ENCODE measurements at regions not wholly inside any gene's neighbourhood (a gene's known extent, or its start where the extent isn't known, plus 50 kb on each side); places are given as distances from the start of the nearest gene placed in this dataset.

DNA sequence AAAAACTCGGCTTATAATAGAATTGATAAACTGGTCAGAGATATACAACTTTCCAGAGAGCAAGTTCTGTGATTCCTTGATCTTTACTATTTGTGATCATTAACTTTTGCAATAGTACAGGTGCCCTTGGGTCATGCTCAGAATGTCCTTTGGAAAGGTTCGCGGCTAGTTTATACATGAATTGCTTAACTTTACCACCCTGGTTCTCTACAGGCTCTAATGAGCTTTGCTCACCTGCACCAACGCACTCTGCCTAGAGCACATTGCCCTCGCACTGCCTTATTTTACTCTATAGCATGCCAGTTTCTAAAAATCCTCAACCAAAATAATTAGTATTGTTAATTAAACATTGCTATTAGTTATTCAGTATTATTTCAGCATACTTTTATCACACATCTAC is 931.2 kb upstream of the KCND2 start:
- Histone ChIP-seq H3K27ac (ENCODE audit: control insufficient read depth, insufficient read depth, low read length) (no peak overlapping the region), H3K4me1 (ENCODE audit: control insufficient read depth, extremely low read depth, insufficient read depth, low read length) (no peaks in the 10 kb centered on the region), H3K9me1 (ENCODE audit: control insufficient read depth, extremely low read depth, insufficient read depth, low read length) (no peaks in the 10 kb centered on the region), H3K36me3 (ENCODE audit: control insufficient read depth in 2 of 2, extremely low read depth in 1 of 2, insufficient read depth in 2 of 2, low read length in 2 of 2) (no peaks in the 10 kb centered on the region), H3K27me3 (ENCODE audit: control insufficient read depth, extremely low read depth, insufficient read depth, low read length) (no peaks in the 10 kb centered on the region), H3K9me3 (ENCODE audit: control insufficient read depth, low read depth, low read length) (no peaks in the 10 kb centered on the region), H2AFZ (ENCODE audit: control insufficient read depth, low read length) (no peak overlapping the region), H3K4me3 (ENCODE audit: control insufficient read depth in 2 of 3, extremely low read depth in 1 of 3, insufficient read depth in 2 of 3, low read depth in 1 of 3, low read length in 3 of 3) (no peak overlapping the region), H3K9ac (ENCODE audit: control insufficient read depth, extremely low read depth, insufficient read depth, low read length) (no peak overlapping the region), H3K4me2 (ENCODE audit: control insufficient read depth, extremely low read depth, insufficient read depth, low read depth, low read length) (no peak overlapping the region), H4K20me1 (ENCODE audit: control insufficient read depth, extremely low read depth, insufficient read depth, low read length) (no peaks in the 10 kb centered on the region), H3K79me2 (ENCODE audit: control insufficient read depth, insufficient read depth, low read length) (no peaks in the 10 kb centered on the region)
- TF ChIP-seq, protein P1, sequence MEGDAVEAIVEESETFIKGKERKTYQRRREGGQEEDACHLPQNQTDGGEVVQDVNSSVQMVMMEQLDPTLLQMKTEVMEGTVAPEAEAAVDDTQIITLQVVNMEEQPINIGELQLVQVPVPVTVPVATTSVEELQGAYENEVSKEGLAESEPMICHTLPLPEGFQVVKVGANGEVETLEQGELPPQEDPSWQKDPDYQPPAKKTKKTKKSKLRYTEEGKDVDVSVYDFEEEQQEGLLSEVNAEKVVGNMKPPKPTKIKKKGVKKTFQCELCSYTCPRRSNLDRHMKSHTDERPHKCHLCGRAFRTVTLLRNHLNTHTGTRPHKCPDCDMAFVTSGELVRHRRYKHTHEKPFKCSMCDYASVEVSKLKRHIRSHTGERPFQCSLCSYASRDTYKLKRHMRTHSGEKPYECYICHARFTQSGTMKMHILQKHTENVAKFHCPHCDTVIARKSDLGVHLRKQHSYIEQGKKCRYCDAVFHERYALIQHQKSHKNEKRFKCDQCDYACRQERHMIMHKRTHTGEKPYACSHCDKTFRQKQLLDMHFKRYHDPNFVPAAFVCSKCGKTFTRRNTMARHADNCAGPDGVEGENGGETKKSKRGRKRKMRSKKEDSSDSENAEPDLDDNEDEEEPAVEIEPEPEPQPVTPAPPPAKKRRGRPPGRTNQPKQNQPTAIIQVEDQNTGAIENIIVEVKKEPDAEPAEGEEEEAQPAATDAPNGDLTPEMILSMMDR (optimal IDR thresholded peaks at IDR 0.05 in 1 of 3, IDR thresholded peaks at IDR 0.05 in 1 of 3, conservative IDR thresholded peaks at IDR 0.05 in 1 of 3; ENCODE audit: extremely low read depth in 1 of 3, insufficient read depth in 2 of 3, low read length in 3 of 3) = no peak
- TF ChIP-seq EZH2 (IDR thresholded peaks at IDR 0.05; ENCODE audit: low read length) = no peak
- DNase-seq (ENCODE audit: low read depth, low spot score) (no peak), FAIRE-seq (no peak)
- dilution Hi-C loops (cut with MboI; ENCODE audit: extremely low pct_ligation_motif_present, low sequenced_read_pairs) = no loop called here

DNA sequence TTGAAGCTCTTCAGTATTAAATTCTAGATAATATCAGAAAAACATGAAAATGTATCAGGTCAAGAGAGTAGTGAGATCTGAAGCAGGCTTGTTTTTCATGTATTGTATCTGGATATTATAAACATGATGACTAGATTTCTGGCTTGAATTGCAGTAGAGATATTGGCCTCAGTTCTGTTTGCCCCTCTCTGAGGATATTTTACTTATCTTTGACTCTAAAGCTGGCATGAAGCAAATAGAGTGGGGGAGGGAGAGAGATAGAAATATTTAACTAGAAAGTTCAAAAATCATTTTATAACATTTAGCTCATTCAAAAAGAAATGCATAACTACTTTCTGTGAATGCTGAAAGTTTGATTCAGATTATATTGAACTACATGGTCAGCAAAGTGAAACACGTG is 929.7 kb upstream of the KCND2 start:
- H3K9ac ChIP-seq (ENCODE audit: control insufficient read depth, extremely low read depth, insufficient read depth, low read length) = no peak overlapping the region
- no peak for FAIRE-seq
- H3K4me3 ChIP-seq (ENCODE audit: control insufficient read depth in 2 of 3, extremely low read depth in 1 of 3, insufficient read depth in 2 of 3, low read depth in 1 of 3, low read length in 3 of 3) = no peak overlapping the region
- no peaks in the 10 kb centered on the region for H4K20me1 ChIP-seq (ENCODE audit: control insufficient read depth, extremely low read depth, insufficient read depth, low read length)
- H3K36me3 ChIP-seq (ENCODE audit: control insufficient read depth in 2 of 2, extremely low read depth in 1 of 2, insufficient read depth in 2 of 2, low read length in 2 of 2) = no peaks in the 10 kb centered on the region
- no peak overlapping the region for H2AFZ ChIP-seq (ENCODE audit: control insufficient read depth, low read length)
- TF ChIP-seq, protein P1 (optimal IDR thresholded peaks at IDR 0.05 in 1 of 3, IDR thresholded peaks at IDR 0.05 in 1 of 3, conservative IDR thresholded peaks at IDR 0.05 in 1 of 3; ENCODE audit: extremely low read depth in 1 of 3, insufficient read depth in 2 of 3, low read length in 3 of 3) = no peak
- H3K79me2 ChIP-seq (ENCODE audit: control insufficient read depth, insufficient read depth, low read length) = no peaks in the 10 kb centered on the region
- no peak overlapping the region for H3K27ac ChIP-seq (ENCODE audit: control insufficient read depth, insufficient read depth, low read length)
- no peaks in the 10 kb centered on the region for H3K4me1 ChIP-seq (ENCODE audit: control insufficient read depth, extremely low read depth, insufficient read depth, low read length)
- dilution Hi-C loops (cut with MboI; ENCODE audit: extremely low pct_ligation_motif_present, low sequenced_read_pairs) = no loop called here
- H3K4me2 ChIP-seq (ENCODE audit: control insufficient read depth, extremely low read depth, insufficient read depth, low read depth, low read length) = no peak overlapping the region
- no peak for DNase-seq (ENCODE audit: low read depth, low spot score)
- H3K9me3 ChIP-seq (ENCODE audit: control insufficient read depth, low read depth, low read length) = no peaks in the 10 kb centered on the region
- no peaks in the 10 kb centered on the region for H3K27me3 ChIP-seq (ENCODE audit: control insufficient read depth, extremely low read depth, insufficient read depth, low read length)
- H3K9me1 ChIP-seq (ENCODE audit: control insufficient read depth, extremely low read depth, insufficient read depth, low read length) = no peaks in the 10 kb centered on the region

All from keratinocyte (primary cell).